Trophoblast cell (in vitro differentiated cells and primary cell): ENCODE measurements at regions not wholly inside any gene's neighbourhood (a gene's known extent, or its start where the extent isn't known, plus 50 kb on each side); places are given as distances from the start of the nearest gene placed in this dataset.
"Not testable (repeated sequence)": the region's sequence is repeated elsewhere in the genome, so short reads cannot be mapped to it uniquely, and the experiment has no call there.

Experiments
- DNase-seq, 2 donors: peaks; one replicate each; pipeline ENCODE4 v3.0.0-alpha.2; 2016
- H2AFZ ChIP-seq: 2 replicates; pipeline ENCODE4 v1.6.1; 2013; ENCODE audit warnings: low read length, moderate library complexity, mild to moderate bottlenecking; ENCODE audit not compliant: insufficient read depth, poor library complexity
- H2AK5ac ChIP-seq: 2 replicates; pipeline ENCODE4 v1.6.1; 2013; ENCODE audit warnings: mild to moderate bottlenecking, low read length
- H2BK120ac ChIP-seq: 2 replicates; pipeline ENCODE4 v1.6.1; 2013; ENCODE audit warnings: low read length, mild to moderate bottlenecking, moderate library complexity; ENCODE audit not compliant: insufficient read depth, poor library complexity
- H2BK12ac ChIP-seq: 2 replicates; pipeline ENCODE4 v1.6.1; 2013; ENCODE audit warnings: mild to moderate bottlenecking, low read length, moderate library complexity
- H2BK5ac ChIP-seq: 2 replicates; pipeline ENCODE4 v1.6.1; 2013; ENCODE audit warnings: low read length, low read depth, moderate library complexity, mild to moderate bottlenecking; ENCODE audit not compliant: poor library complexity
- H3K14ac ChIP-seq: 2 replicates; pipeline ENCODE4 v1.6.1; 2013; ENCODE audit warnings: mild to moderate bottlenecking, low read length
- H3K18ac ChIP-seq: 2 replicates; pipeline ENCODE4 v1.6.1; 2013; ENCODE audit warnings: mild to moderate bottlenecking, low read length
- H3K23ac ChIP-seq: 2 replicates; pipeline ENCODE4 v1.6.1; 2013; ENCODE audit warnings: low read length
- H3K27ac ChIP-seq: 2 replicates; pipeline ENCODE4 v1.5.1; 2013; ENCODE audit warnings: low read depth, mild to moderate bottlenecking, inconsistent platforms, low read length, moderate library complexity
- H3K27me3 ChIP-seq: 2 replicates; pipeline ENCODE4 v1.6.1; 2013; ENCODE audit warnings: inconsistent platforms, mild to moderate bottlenecking, low read length, moderate library complexity; ENCODE audit not compliant: insufficient read depth
- H3K36me3 ChIP-seq, 2 experiments: 1 replicate in 1 of 2; 2 replicates in 1 of 2; pipeline ENCODE4 v1.6.1; 2013; ENCODE audit warnings: low read length in 2 of 2, mild to moderate bottlenecking in 2 of 2, moderate library complexity in 1 of 2; ENCODE audit not compliant: insufficient read depth in 2 of 2, control insufficient read depth in 1 of 2
- H3K4ac ChIP-seq: 2 replicates; pipeline ENCODE4 v1.6.1; 2013; ENCODE audit warnings: low read depth, mild to moderate bottlenecking, low read length, moderate library complexity
- H3K4me1 ChIP-seq, 2 experiments: 1 replicate in 1 of 2; 2 replicates in 1 of 2; pipeline ENCODE4 v1.6.1; 2013; ENCODE audit warnings: low read length in 2 of 2, mild to moderate bottlenecking in 2 of 2, moderate library complexity in 1 of 2; ENCODE audit not compliant: insufficient read depth in 2 of 2, control insufficient read depth in 1 of 2
- H3K4me2 ChIP-seq: 2 replicates; pipeline ENCODE4 v1.6.1; 2013; ENCODE audit warnings: inconsistent platforms, mild to moderate bottlenecking, low read length, moderate library complexity
- H3K4me3 ChIP-seq: 2 replicates; pipeline ENCODE4 v1.5.1; 2013; ENCODE audit warnings: mild to moderate bottlenecking, low read depth, low read length, inconsistent platforms
- H3K79me1 ChIP-seq: one replicate; pipeline ENCODE4 v1.6.1; 2013; ENCODE audit warnings: low read length
- H3K79me2 ChIP-seq: 2 replicates; pipeline ENCODE4 v1.6.1; 2013; ENCODE audit warnings: low read length, mild to moderate bottlenecking; ENCODE audit not compliant: control insufficient read depth, insufficient read depth, poor library complexity
- H3K9ac ChIP-seq: 2 replicates; pipeline ENCODE4 v1.6.1; 2013; ENCODE audit warnings: mild to moderate bottlenecking, low read length
- H3K9me3 ChIP-seq: 2 replicates; pipeline ENCODE4 v1.6.1; 2013; ENCODE audit warnings: low read depth, mild to moderate bottlenecking, control low read depth, inconsistent platforms, low read length; ENCODE audit not compliant: insufficient read depth
- H4K12ac ChIP-seq: 2 replicates; pipeline ENCODE4 v1.6.1; 2013; ENCODE audit warnings: low read depth, mild to moderate bottlenecking, low read length, moderate library complexity
- H4K8ac ChIP-seq: 2 replicates; pipeline ENCODE4 v1.6.1; 2013; ENCODE audit warnings: low read depth, mild to moderate bottlenecking, low read length, moderate library complexity
- H4K91ac ChIP-seq: one replicate; pipeline ENCODE4 v1.6.1; 2013; ENCODE audit warnings: low read depth, mild to moderate bottlenecking, low read length, moderate library complexity
- whole genome bisulfite sequencing: extraction: QIAGEN DNeasy Blood & Tissue Kit; methylation state at CpG from one replicate; pipeline ENCODE4 v1.1.7; 2013; ENCODE audit warnings: missing lambda C conversion rate; ENCODE audit not compliant: insufficient read length, insufficient coverage; ENCODE audit errors: extremely low coverage; 5-methylcytosine and 5-hydroxymethylcytosine counted together

DNA sequence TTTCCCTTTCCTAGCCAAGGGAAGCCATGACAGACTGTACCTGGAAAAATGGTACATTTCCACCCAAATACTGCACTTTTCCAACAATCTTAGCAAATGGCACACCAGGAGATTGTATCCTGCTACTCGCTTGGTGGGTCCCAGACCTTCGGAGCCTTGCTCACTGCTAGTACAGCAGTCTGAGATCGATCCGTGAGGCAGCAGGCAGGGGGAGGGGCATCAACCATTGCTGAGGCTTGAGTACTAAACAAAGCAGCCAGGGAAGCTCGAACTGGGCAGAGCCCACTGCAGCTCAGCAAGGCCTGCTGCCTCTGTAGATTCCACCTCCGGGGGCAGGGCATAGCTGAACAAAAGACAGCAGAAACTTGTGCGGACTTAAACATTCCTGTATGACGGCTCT lies 218.8 kb downstream of the LRIG3 start:
- H3K4me2 ChIP-seq, result no peak overlapping the region
- no CpG with 5 or more reads among the region's 8 CpGs for WGBS
- no peak overlapping the region for H2AK5ac ChIP-seq
- H2BK12ac ChIP-seq, result no peak overlapping the region
- no peak overlapping the region for H3K14ac ChIP-seq
- H3K4me3 ChIP-seq, result no peak overlapping the region
- H3K36me3 ChIP-seq, result no peaks in the 10 kb centered on the region
- H3K4me1 ChIP-seq, result no peaks in the 10 kb centered on the region
- H2AFZ ChIP-seq, result no peak overlapping the region
- no peak overlapping the region for H3K23ac ChIP-seq
- H2BK120ac ChIP-seq, result no peak overlapping the region
- H4K8ac ChIP-seq, result no peak overlapping the region
- H3K9me3 ChIP-seq, result no peaks in the 10 kb centered on the region
- no peaks in the 10 kb centered on the region for H3K79me1 ChIP-seq
- H3K9ac ChIP-seq, result no peak overlapping the region
- H3K18ac ChIP-seq, result no peak overlapping the region
- DNase-seq, result no peak
- no peak overlapping the region for H3K27ac ChIP-seq
- H4K12ac ChIP-seq, result no peak overlapping the region
- no peak overlapping the region for H4K91ac ChIP-seq
- H2BK5ac ChIP-seq, result no peak overlapping the region
- H3K27me3 ChIP-seq, result no peaks in the 10 kb centered on the region
- H3K79me2 ChIP-seq, result no peaks in the 10 kb centered on the region
- no peak overlapping the region for H3K4ac ChIP-seq

DNA sequence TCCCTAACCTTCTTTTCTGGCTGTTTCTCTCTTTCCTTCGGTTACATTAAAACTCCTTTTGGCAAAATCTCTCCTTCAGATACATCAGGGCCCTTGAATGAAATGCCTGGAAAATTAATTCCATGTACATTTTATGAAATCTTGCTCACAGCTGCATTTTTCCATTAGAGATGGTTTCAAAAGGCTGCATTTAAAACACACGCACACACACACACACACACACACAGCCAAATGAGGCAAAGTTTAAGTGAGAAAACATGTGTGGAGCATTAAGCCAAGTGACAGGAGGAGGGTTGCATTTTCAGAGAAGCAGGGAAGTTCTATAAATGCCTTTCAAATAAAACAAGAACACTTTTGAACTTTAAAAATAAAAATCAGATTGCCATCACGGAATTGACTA lies 216.4 kb downstream of the LRIG3 start:
- Histone ChIP-seq H2AK5ac (no peak overlapping the region), H3K4me1 (no peaks in the 10 kb centered on the region), H3K18ac (no peak overlapping the region), H2BK5ac (no peak overlapping the region), H3K27me3 (no peaks in the 10 kb centered on the region), H3K9me3 (no peaks in the 10 kb centered on the region), H4K91ac (no peak overlapping the region), H4K8ac (no peak overlapping the region), H2BK120ac (no peak overlapping the region), H3K36me3 (no peaks in the 10 kb centered on the region), H3K79me2 (no peaks in the 10 kb centered on the region), H2AFZ (no peak overlapping the region), H3K4me3 (no peak overlapping the region), H4K12ac (no peak overlapping the region), H3K4ac (no peak overlapping the region), H3K4me2 (no peak overlapping the region), H2BK12ac (no peak overlapping the region), H3K27ac (no peak overlapping the region), H3K79me1 (no peaks in the 10 kb centered on the region), H3K9ac (no peak overlapping the region), H3K23ac (no peak overlapping the region), H3K14ac (no peak overlapping the region)
- no CpG with 5 or more reads among the region's 3 CpGs for WGBS
- DNase-seq, result no peak

DNA sequence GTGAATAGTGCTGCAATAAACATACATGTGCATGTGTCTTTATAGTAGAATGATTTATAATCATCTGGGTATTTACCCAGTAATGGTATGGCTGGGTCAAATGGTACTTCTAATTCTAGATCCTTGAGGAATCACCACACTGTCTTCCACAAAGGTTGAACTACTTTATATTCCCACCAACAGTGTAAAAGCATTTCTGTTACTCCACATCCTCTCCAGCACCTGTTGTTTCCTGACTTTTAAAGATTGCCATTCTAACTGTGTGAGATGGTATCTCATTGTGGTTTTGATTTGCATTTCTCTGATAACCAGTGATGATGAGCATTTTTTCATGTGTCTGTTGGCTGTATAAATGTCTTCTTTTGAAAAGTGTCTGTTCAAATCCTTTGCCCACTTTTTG lies 215.5 kb downstream of the LRIG3 start:
- H3K18ac ChIP-seq, H3K9me3 ChIP-seq, H3K79me2 ChIP-seq, H3K9ac ChIP-seq, H3K36me3 ChIP-seq, H2BK120ac ChIP-seq, H2BK5ac ChIP-seq, H4K8ac ChIP-seq, H3K79me1 ChIP-seq, H3K4me1 ChIP-seq, H3K27me3 ChIP-seq, DNase-seq, H3K14ac ChIP-seq, H3K4ac ChIP-seq, H3K4me2 ChIP-seq, H4K12ac ChIP-seq, H4K91ac ChIP-seq, H3K23ac ChIP-seq, H2AK5ac ChIP-seq, H3K4me3 ChIP-seq, H2AFZ ChIP-seq, H2BK12ac ChIP-seq, H3K27ac ChIP-seq: not testable (repeated sequence)

DNA sequence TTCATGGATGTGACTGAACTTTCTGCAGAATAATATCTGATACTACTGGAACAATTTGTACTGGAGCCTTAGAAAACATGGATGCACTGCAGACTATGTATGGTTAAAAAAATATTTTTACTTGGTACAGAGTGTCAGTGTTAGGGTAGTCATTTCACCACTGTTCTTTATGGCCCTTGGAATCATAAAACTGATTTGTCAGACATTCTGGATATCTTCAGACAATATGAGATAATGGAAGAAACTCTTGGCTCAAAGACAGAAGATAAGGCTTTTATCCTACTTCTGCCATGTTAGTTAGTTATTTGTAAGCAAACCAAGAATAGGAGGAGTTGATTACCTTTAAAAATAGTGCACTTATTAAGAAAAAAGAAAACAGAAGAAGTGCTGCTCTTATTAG lies 209.4 kb downstream of the LRIG3 start:
- Histone ChIP-seq H2BK5ac (no peak overlapping the region), H3K79me2 (no peaks in the 10 kb centered on the region), H3K27ac (no peak overlapping the region), H3K4me2 (no peak overlapping the region), H2AFZ (no peak overlapping the region), H3K9ac (no peak overlapping the region), H3K4me3 (no peak overlapping the region), H2BK12ac (no peak overlapping the region), H4K12ac (no peak overlapping the region), H3K14ac (no peak overlapping the region), H3K27me3 (no peaks in the 10 kb centered on the region), H4K8ac (no peak overlapping the region), H2AK5ac (no peak overlapping the region), H3K36me3 (no peaks in the 10 kb centered on the region), H2BK120ac (no peak overlapping the region), H3K4ac (no peak overlapping the region), H4K91ac (no peak overlapping the region), H3K79me1 (no peaks in the 10 kb centered on the region), H3K4me1 (no peaks in the 10 kb centered on the region), H3K18ac (no peak overlapping the region), H3K9me3 (peaks cover 7% of the 10 kb centered on the region), H3K23ac (no peak overlapping the region)
- DNase-seq, result no peak

GRCh38 chr12:58711974-58712373 lies 208.3 kb downstream of the LRIG3 start:
- H4K91ac ChIP-seq, result no peak overlapping the region
- DNase-seq, result no peak
- H3K9me3 ChIP-seq, result peaks cover 7% of the 10 kb centered on the region
- H3K9ac ChIP-seq, result no peak overlapping the region
- no CpG with 5 or more reads among the region's 4 CpGs for WGBS
- H4K8ac ChIP-seq, result no peak overlapping the region
- H3K4me1 ChIP-seq, result no peaks in the 10 kb centered on the region
- H3K36me3 ChIP-seq, result no peaks in the 10 kb centered on the region
- H3K4me2 ChIP-seq, result no peak overlapping the region
- no peaks in the 10 kb centered on the region for H3K27me3 ChIP-seq
- no peaks in the 10 kb centered on the region for H3K79me2 ChIP-seq
- H3K27ac ChIP-seq, result no peak overlapping the region
- H3K79me1 ChIP-seq, result no peaks in the 10 kb centered on the region
- H2BK120ac ChIP-seq, result no peak overlapping the region
- no peak overlapping the region for H4K12ac ChIP-seq
- no peak overlapping the region for H3K14ac ChIP-seq
- H2BK5ac ChIP-seq, result no peak overlapping the region
- no peak overlapping the region for H2AFZ ChIP-seq
- no peak overlapping the region for H3K4ac ChIP-seq
- H2AK5ac ChIP-seq, result no peak overlapping the region
- no peak overlapping the region for H3K23ac ChIP-seq
- no peak overlapping the region for H2BK12ac ChIP-seq
- no peak overlapping the region for H3K4me3 ChIP-seq
- H3K18ac ChIP-seq, result no peak overlapping the region
